SH-SY5Y (cell line): ENCODE measurements at regions not wholly inside any gene's neighbourhood (a gene's known extent, or its start where the extent isn't known, plus 50 kb on each side); places are given as distances from the start of the nearest gene placed in this dataset.

Experiments
- GATA2 ChIP-seq: IDR thresholded peaks from 2 replicates; pipeline ENCODE4 v1.6.1; 2011; ENCODE audit warnings: mild to moderate bottlenecking, low read depth, low read length
- GATA3 ChIP-seq: IDR thresholded peaks from 2 replicates; pipeline ENCODE4 v1.6.1; 2011; ENCODE audit warnings: low read depth, mild to moderate bottlenecking, low read length, moderate library complexity

- no peak for TF ChIP-seq GATA2
- TF ChIP-seq GATA3, result no peak
Observed at GRCh38 chr1:227508431-227508830, 54.9 kb upstream of the ZNF678 start.

GRCh38 chr1:227490478-227490877 is 72.9 kb upstream of the ZNF678 start:
- TF ChIP-seq GATA3, result no peak

DNA sequence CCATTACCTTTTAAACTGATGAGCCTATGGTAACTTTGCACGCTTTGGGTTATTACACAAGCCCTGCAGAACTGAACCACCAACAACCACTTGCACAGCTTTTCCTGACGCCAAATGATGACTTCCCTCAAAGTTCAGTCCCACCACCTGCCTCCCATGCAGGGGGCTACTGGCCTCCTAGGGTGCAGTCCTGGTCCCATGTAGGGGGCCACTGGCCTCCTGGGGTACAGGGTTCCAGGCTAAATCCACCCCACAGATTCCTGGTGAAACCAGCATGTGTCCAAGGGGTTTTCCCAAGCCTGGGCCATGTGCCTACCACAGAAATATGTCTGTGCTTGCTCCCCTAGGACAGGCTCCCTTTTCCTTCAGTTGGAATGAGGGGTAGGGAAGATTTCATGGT is 73.4 kb upstream of the ZNF678 start:
- TF ChIP-seq GATA3, result no peak
- no peak for TF ChIP-seq GATA2

DNA sequence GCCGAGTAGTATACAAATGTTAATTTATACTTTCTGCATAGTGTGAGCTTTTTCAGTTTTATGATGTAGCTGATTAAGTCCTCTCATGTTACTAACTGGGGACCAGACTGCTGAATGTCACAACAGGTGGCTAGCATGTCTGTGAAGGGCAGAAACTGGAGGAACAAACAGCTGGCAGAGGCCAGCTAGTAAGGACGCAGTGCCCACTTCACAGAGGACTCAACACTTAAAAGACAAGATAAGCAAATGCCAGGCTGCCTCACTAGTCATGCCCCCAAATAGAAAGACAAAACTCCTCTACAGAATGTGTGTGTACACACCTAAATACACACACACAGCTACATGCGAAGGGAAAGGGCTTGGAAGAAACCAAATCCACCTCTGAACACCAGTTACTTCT is 73.8 kb upstream of the ZNF678 start:
- TF ChIP-seq GATA2 (no peak), GATA3 (no peak)

GRCh38 chr1:227487606-227488005 is 75.8 kb upstream of the ZNF678 start:
- no peak for TF ChIP-seq GATA2

DNA sequence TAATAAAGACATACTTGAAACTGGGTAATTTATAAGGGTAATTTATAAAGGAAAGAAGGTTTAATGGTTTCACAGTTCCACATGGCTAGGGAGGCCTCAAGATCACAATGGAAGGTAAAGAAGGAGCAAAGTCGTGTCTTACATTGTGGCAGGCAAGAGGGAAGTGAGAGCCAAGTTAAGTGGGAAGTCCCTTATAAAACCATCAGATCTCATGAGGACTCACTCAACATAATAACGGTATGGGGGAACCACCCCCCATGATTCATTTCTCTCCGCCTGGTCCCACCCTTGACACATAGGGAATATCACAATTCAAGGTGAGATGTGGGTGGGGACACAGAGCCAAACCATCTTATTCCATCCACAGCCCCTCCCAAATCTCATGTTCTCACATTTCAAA is 76.8 kb upstream of the ZNF678 start:
- TF ChIP-seq GATA3 (no peak), GATA2 (no peak)

DNA sequence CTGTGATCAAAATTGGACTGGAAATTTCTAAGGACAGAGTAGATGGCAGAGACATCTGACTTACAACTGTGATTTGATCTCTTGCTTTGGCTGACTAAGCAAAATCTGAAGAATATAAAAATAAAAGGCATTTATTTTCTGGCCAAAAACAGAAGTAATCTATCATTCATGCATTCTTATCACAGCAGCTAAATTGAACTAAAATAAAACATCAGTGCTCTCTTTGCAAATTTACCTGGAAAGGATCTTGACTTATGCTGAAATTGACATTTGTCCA is 81.4 kb upstream of the ZNF678 start:
- no peak for TF ChIP-seq GATA2
- no peak for TF ChIP-seq GATA3

- TF ChIP-seq GATA2, result no peak
- no peak for TF ChIP-seq GATA3
Observed at GRCh38 chr1:227472772-227473171, 90.6 kb upstream of the ZNF678 start.

DNA sequence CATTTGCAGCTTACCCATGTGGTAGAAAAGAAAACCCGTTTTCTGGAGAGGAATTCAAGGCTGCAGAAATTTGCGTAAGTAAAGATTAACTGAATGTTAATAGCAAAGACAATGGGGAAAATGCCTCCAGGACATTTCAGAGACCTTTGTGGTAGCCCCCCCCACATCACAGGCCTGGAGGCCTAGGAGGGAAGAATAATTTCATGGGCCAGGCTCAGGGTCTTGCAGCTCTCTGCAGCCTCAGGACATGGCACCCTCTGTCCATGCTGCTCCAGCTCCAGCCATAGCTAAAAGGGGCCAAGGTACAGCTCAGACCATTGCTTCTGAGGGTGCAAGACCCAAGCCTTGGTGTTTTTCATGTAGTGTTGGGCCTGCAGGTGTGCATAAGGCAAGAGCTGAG is 92.7 kb upstream of the ZNF678 start:
- TF ChIP-seq GATA2 (no peak), GATA3 (no peak)

DNA sequence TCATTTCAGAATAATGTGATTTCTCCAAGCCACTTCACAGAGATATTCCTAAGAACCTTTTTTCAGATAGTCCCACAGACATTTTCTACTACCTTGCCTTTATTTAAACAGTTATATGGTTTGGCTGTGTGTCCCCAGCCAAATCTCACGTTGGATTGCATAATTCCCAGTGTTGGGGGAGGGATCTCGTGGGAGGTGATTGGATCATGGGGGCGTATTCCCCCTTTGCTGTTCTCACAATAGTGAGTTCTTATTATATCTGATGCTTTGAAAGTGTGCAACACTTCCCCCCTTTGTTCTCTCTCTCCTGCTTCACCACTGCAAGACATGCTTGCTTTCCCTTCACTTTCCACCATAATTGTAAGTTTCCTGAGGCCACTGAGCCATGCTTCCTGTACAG is 93.6 kb upstream of the ZNF678 start:
- no peak for TF ChIP-seq GATA3
- no peak for TF ChIP-seq GATA2

DNA sequence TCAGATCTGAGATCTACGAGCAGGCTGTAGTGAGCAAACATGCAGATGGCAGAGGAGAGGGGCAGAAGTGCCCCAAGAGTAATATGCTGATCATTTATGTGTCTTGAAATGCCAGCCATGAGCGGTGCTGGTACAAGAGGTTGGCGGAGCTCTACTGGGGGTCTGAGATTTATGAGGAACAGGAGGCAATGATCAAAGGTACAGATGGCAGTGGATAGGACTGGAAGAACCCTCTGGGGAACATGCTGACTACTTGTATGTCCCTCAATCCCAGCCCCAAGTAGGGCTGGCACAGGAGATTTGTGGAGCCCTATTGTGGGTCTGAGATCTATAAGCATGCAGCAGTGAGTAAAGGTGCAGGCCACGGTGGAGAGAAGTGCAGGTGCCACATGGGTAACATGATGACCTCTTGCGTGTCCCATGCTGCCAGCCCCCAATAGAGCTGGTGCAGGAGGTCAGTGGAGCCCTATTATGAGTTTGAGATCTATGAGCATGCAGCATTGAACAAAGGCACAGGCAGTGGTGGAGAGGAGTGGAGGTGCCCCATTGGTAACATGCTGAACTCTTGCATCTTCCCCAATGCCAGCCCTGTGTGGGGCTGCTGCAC is 97.2 kb upstream of the ZNF678 start:
- TF ChIP-seq GATA3 (no peak), GATA2 (no peak)

GRCh38 chr1:227465256-227465655 is 98.1 kb upstream of the ZNF678 start:
- TF ChIP-seq GATA3 (no peak), GATA2 (no peak)

DNA sequence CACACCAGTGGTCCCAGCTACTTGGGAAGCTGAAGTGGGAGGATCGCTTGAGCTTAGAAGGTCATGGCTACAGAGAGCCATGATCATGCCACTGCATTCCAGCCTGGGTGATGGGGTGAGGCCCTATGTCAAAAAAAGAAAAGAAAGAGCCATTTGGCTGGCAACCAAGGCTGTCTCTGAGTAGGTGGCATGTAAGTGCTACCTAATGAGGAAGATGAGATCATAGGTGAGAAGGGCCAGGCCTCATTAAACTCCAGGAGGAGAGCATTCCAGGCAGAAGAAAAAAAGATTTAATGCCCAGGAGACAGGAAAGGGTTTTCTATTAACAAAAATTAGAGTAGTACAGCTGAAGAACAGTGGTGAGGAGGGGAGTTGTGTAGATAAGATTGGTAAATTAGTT is 103.4 kb upstream of the ZNF678 start:
- TF ChIP-seq GATA2, result no peak
- no peak for TF ChIP-seq GATA3

- TF ChIP-seq GATA3 (no peak), GATA2 (no peak)
Observed at GRCh38 chr1:227459326-227459841, 104.0 kb upstream of the ZNF678 start.

DNA sequence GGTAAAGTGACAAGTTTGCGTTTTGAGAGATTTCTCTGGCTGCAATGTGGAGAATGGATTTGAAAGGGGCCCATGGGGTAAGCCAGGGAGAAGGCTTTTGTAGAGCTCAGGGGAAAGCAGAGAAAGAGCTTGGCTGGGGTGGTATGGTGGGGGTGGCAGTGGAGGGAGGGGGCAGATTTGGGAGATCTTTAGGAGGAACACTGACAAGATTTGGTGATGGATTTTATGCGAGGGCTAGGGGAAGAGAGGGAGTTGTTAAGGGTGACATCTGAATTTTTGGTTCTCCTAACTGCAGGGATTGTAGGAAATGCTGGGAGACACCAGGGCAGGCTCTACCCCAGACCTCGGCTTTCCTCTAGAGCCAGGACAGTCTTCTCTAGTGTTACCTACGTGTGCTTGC is 108.7 kb upstream of the ZNF678 start:
- TF ChIP-seq GATA3, result no peak
- TF ChIP-seq GATA2, result no peak

DNA sequence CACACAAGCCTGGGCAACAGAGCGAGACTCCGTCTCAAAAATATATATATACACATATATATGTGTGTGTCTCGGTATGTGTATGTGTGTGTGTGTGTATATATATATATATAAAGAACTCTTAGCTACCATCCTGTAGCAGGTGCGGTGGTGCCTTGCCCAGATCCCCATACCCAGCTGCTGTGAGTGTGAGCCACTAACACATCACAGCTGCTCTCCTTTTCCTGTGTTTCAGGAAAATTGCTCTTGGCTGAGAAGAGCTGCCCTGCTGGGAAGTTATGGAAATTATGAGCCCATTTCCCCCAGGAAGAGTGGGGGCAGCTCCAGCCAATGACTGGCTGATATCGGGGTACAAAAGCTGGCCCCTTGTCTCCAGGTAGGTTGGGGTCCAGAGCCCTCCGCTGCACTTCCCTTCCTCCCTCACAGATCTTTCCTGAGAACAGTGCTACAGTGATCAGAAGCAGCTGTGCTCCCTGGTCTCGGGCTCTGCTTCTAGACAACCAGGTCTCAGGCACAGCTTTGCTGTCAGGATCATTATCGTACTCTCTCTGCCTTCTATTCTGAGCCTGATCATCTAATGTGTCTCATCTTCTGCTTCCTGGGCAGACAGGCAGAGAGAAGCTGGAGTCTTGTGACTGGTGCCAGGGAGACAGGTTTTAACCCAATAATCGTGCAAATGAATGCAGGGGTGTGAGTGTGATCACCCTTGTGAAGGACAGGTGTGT is 109.6 kb upstream of the ZNF678 start:
- TF ChIP-seq GATA2 (peak; percentile 21; the same call in 1 of the 2 replicates), GATA3 (no peak)

DNA sequence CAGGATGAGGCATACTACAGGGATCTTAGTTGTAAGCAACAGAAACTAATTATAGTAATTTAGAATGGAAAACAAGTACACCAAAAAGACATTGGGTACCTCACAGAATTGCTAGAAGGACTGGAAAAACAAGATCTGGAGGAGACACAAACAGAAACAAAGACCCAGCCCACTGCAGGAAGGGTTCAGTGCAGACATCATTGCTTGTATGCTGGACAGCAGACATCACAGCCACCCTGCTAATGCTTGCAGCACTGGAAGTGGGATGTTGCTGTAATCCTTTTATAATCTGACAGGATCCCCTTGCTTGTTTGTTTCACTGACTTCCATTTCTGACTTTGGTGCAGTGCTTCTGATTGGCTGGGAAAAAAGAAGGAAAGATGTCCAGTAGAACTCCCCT is 111.4 kb upstream of the ZNF678 start:
- no peak for TF ChIP-seq GATA3
- no peak for TF ChIP-seq GATA2
